ENCODE measurements at regions not wholly inside any gene's neighbourhood (a gene's known extent, or its start where the extent isn't known, plus 50 kb on each side); places are given as distances from the start of the nearest gene placed in this dataset.

GRCh38 chr3:95002438-95003046, 939.7 kb downstream of the NSUN3 start:
- Mint-ChIP-seq H3K27me3 (no peaks in the 10 kb centered on the region), H3K27ac (no peak overlapping the region), H3K4me1 (no peaks in the 10 kb centered on the region), H3K36me3 (ENCODE audit: low read depth) (no peaks in the 10 kb centered on the region), H3K4me3 (no peak overlapping the region), H3K9me3 (peaks cover 4% of the 10 kb centered on the region)
- DNase-seq (no peak), ATAC-seq (no peak)

GRCh38 chr3:95028688-95029087, 965.8 kb downstream of the NSUN3 start:
- Mint-ChIP-seq H3K27me3 (no peaks in the 10 kb centered on the region), H3K4me1 (no peaks in the 10 kb centered on the region), H3K27ac (no peak overlapping the region), H3K36me3 (ENCODE audit: low read depth) (no peaks in the 10 kb centered on the region), H3K9me3 (peaks cover 16% of the 10 kb centered on the region), H3K4me3 (no peak overlapping the region)
- no peak for DNase-seq
- ATAC-seq = no peak

DNA sequence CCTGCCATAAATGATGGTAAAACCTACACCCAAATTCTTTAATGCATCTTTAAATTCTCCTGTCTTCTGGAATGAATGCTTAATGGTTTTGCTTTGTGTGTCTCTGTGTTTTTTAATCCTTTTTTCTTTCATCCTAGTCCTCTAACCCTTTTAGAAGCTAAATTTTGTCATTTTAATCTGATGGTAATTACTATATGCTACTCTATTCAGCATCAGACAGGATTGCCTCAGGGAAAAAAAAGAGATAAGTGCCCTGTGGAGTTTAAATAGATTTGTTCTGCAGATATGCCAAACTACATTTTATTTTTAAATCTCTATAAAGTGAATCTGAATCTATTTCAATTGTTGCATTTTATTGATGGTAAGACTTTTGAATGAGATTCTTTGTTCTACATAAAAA, 966.8 kb downstream of the NSUN3 start:
- H3K4me1 Mint-ChIP-seq = no peaks in the 10 kb centered on the region
- H3K9me3 Mint-ChIP-seq = peaks cover 18% of the 10 kb centered on the region
- ATAC-seq = no peak
- no peaks in the 10 kb centered on the region for H3K36me3 Mint-ChIP-seq (ENCODE audit: low read depth)
- no peak for DNase-seq
- no peak overlapping the region for H3K27ac Mint-ChIP-seq
- no peak overlapping the region for H3K4me3 Mint-ChIP-seq
- H3K27me3 Mint-ChIP-seq = no peaks in the 10 kb centered on the region

DNA sequence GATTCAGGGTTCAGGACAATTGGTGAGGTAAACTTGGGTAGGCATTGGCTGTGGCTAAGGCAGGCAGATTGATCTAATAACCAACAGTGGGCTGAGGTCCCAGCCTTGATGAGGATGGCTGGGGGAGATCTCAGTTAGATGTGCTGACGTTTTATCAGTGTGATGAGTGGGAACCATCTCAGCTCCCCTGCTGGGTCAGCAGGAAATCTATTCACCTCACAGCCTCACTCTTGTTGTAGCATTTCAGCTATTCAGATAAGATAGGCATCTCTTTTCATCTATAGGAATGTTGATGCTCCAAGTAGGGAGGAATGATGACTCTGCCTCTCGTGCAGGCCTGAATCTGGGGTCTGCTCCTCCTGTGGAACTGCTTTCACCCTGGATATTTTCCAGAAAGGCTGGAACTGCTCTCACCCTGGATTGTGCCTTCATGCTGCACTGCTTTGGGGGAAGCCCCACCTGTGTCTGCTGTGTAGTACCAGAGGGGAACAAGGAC, 973.7 kb downstream of the NSUN3 start:
- no peak for ATAC-seq
- Mint-ChIP-seq H3K27ac (no peak overlapping the region), H3K36me3 (ENCODE audit: low read depth) (no peaks in the 10 kb centered on the region), H3K27me3 (no peaks in the 10 kb centered on the region), H3K9me3 (peaks cover 22% of the 10 kb centered on the region), H3K4me3 (no peak overlapping the region), H3K4me1 (no peaks in the 10 kb centered on the region)
- DNase-seq = no peak

DNA sequence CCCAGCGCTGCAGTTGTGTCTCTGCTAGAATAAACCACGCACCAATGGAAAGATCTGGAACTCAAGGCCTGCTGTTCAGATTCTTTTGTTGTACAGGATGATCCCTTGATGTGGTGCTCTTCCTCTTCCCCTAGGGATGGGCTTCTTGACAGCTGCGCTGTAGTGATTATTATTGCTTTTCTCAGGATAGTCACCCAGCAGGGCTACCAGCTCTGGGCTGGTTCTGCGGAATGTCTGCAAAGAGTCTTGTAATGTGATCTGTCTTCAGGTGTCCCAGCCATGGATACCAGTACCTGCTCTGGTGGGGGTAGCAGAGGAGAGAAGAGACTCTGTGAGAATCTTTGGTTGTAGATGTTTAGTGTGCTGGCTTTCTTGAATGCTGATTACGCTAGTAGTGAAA, 974.2 kb downstream of the NSUN3 start:
- Mint-ChIP-seq H3K4me1 (no peaks in the 10 kb centered on the region), H3K4me3 (no peak overlapping the region), H3K36me3 (ENCODE audit: low read depth) (no peaks in the 10 kb centered on the region), H3K27ac (no peak overlapping the region), H3K27me3 (no peaks in the 10 kb centered on the region), H3K9me3 (peaks cover 17% of the 10 kb centered on the region)
- ATAC-seq = no peak
- DNase-seq = no peak

DNA sequence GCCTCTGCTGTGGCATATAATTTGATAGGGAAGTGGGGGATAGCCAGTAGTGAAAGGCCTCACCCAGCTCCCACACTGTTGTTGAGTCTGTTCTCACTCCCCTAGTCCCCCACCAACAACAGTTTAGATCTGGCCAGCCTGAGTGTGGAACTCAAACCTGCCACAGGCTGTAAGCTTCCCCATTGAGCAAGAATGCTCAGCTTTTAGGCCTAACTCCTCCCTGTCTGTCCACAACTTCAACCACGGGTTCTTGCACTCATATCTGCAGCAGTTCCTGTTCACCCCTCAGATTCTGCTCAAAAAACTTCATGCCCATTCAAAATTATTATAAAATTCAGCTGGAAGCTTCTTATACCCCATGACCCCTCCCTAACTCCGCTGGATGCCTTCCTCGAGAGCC, 975.1 kb downstream of the NSUN3 start:
- no peak for DNase-seq
- ATAC-seq = no peak
- H3K27ac Mint-ChIP-seq = no peak overlapping the region
- H3K4me1 Mint-ChIP-seq = no peaks in the 10 kb centered on the region
- H3K27me3 Mint-ChIP-seq = no peaks in the 10 kb centered on the region
- H3K9me3 Mint-ChIP-seq = peaks cover 16% of the 10 kb centered on the region
- no peaks in the 10 kb centered on the region for H3K36me3 Mint-ChIP-seq (ENCODE audit: low read depth)
- no peak overlapping the region for H3K4me3 Mint-ChIP-seq

- no peaks in the 10 kb centered on the region for H3K27me3 Mint-ChIP-seq
- peaks cover 8% of the 10 kb centered on the region for H3K9me3 Mint-ChIP-seq
- DNase-seq (no peak), ATAC-seq (no peak)
- H3K27ac Mint-ChIP-seq = no peak overlapping the region
- no peak overlapping the region for H3K4me3 Mint-ChIP-seq
- no peaks in the 10 kb centered on the region for H3K36me3 Mint-ChIP-seq (ENCODE audit: low read depth)
- H3K4me1 Mint-ChIP-seq = no peaks in the 10 kb centered on the region
Measured at GRCh38 chr3:95044101-95044500, 981.2 kb downstream of the NSUN3 start.

DNA sequence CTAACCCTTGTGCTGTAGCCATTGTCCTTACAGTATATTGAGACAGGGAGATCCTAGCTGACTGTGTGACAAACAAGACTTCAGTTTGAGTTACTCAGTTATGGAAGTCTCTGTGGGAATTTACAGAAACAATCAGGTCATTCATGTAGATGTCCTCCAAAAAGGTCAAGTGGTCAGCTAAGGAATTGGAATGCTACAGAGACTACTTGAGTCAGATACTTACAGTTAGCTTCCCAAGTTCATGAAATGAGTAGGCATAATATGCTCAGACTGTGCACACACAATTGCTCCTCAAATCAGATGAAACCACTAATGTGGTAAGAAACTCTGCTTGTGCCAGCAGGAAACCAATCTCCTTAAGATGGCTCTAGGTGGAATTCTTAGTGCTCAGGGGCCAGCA, 985.7 kb downstream of the NSUN3 start:
- DNase-seq = no peak
- Mint-ChIP-seq H3K36me3 (ENCODE audit: low read depth) (no peaks in the 10 kb centered on the region), H3K9me3 (peaks cover 8% of the 10 kb centered on the region), H3K4me1 (no peaks in the 10 kb centered on the region), H3K27ac (no peak overlapping the region), H3K4me3 (no peak overlapping the region), H3K27me3 (no peaks in the 10 kb centered on the region)
- ATAC-seq = no peak

DNA sequence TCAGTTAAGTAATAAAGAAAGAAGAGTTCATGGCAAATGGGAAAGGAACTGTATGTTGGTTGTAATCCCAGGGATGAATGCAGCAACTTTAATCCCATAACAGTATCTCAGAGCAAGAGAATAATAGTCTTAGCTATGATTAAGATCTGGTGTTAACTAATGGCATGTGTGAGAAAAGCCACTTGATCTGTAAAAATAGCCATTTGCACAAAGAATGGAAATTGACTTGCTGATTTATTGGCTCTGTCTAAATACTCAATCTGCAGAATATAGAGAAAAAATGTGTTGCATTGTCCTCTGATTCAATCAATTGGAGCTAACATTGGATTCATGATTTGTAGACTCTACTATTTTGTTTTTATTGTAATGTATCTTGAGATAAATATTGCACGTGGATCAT, 987.0 kb downstream of the NSUN3 start:
- Mint-ChIP-seq H3K9me3 (peaks cover 8% of the 10 kb centered on the region), H3K36me3 (ENCODE audit: low read depth) (no peaks in the 10 kb centered on the region), H3K27ac (no peak overlapping the region), H3K4me1 (no peaks in the 10 kb centered on the region), H3K27me3 (no peaks in the 10 kb centered on the region), H3K4me3 (no peak overlapping the region)
- ATAC-seq (no peak), DNase-seq (no peak)

GRCh38 chr3:95055288-95055687, 992.4 kb downstream of the NSUN3 start:
- H3K9me3 Mint-ChIP-seq = peaks cover 3% of the 10 kb centered on the region
- no peaks in the 10 kb centered on the region for H3K4me1 Mint-ChIP-seq
- no peak overlapping the region for H3K4me3 Mint-ChIP-seq
- no peak for ATAC-seq
- H3K36me3 Mint-ChIP-seq (ENCODE audit: low read depth) = no peaks in the 10 kb centered on the region
- no peaks in the 10 kb centered on the region for H3K27me3 Mint-ChIP-seq
- no peak overlapping the region for H3K27ac Mint-ChIP-seq
- DNase-seq = no peak

DNA sequence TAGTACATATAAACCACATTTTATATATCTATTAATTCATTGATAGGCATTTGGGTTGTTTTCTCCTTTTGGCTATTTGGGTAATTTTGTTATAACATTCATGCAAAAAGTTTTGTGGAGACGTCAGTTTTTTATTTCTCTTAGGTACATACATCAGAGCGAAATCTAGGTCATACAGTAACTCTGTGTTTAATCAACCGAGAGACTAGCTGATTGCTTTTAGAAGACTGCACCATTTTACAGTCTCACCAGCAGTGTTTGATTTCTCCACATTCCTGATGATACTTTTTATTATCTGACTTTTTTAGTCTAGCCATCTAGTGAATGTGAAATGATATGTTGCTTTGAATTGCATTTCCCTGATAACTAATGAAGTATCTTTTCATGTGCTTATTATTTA, 1019.3 kb downstream of the NSUN3 start:
- peaks cover 15% of the 10 kb centered on the region for H3K9me3 Mint-ChIP-seq
- no peaks in the 10 kb centered on the region for H3K27me3 Mint-ChIP-seq
- DNase-seq = no peak
- H3K36me3 Mint-ChIP-seq (ENCODE audit: low read depth) = no peaks in the 10 kb centered on the region
- no peak overlapping the region for H3K4me3 Mint-ChIP-seq
- no peaks in the 10 kb centered on the region for H3K4me1 Mint-ChIP-seq
- no peak for ATAC-seq
- no peak overlapping the region for H3K27ac Mint-ChIP-seq

DNA sequence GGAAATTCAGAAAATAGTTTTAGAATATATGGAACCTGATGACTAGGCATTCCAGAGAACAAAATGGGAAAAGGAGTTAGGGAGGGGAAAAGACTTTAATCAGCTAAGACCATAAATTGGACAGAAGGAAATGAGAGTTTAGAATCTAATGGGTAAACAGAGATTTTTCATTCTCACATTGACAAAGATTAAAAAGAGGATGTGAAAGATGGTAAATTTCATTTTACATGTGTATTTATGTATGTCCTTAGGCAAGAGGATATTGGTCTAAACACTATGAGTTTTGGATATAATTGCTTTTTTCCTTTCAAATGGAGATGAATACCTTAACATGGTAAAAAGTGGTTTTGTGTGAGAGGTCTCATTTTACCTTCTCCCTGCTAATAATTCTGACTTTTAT, 1021.9 kb downstream of the NSUN3 start:
- Mint-ChIP-seq H3K27ac (no peak overlapping the region), H3K4me3 (no peak overlapping the region), H3K4me1 (no peaks in the 10 kb centered on the region), H3K9me3 (peaks cover 15% of the 10 kb centered on the region), H3K27me3 (no peaks in the 10 kb centered on the region), H3K36me3 (ENCODE audit: low read depth) (no peaks in the 10 kb centered on the region)
- DNase-seq (no peak), ATAC-seq (no peak)

- no peak for ATAC-seq
- H3K27ac Mint-ChIP-seq = no peak overlapping the region
- no peaks in the 10 kb centered on the region for H3K27me3 Mint-ChIP-seq
Measured at GRCh38 chr3:95088464-95088863, 1025.6 kb downstream of the NSUN3 start.

GRCh38 chr3:95097493-95097892, 1034.6 kb downstream of the NSUN3 start:
- ATAC-seq = no peak
- Mint-ChIP-seq H3K9me3 (peaks cover 2% of the 10 kb centered on the region), H3K4me1 (no peaks in the 10 kb centered on the region), H3K4me3 (no peak overlapping the region), H3K36me3 (ENCODE audit: low read depth) (no peaks in the 10 kb centered on the region), H3K27me3 (no peaks in the 10 kb centered on the region), H3K27ac (no peak overlapping the region)
- DNase-seq = no peak

More at GRCh38 chr3:95088464-95088863, 1025.6 kb downstream of the NSUN3 start:
- peaks cover 13% of the 10 kb centered on the region for H3K9me3 Mint-ChIP-seq
- no peaks in the 10 kb centered on the region for H3K36me3 Mint-ChIP-seq (ENCODE audit: low read depth)
- no peak overlapping the region for H3K4me3 Mint-ChIP-seq
- no peak for DNase-seq
- H3K4me1 Mint-ChIP-seq = no peaks in the 10 kb centered on the region

GRCh38 chr3:95120921-95121320, 1058.1 kb downstream of the NSUN3 start:
- Mint-ChIP-seq H3K27me3 (no peaks in the 10 kb centered on the region), H3K36me3 (ENCODE audit: low read depth) (no peaks in the 10 kb centered on the region), H3K4me1 (no peaks in the 10 kb centered on the region), H3K4me3 (no peak overlapping the region), H3K27ac (no peak overlapping the region), H3K9me3 (no peaks in the 10 kb centered on the region)
- DNase-seq (no peak), ATAC-seq (no peak)

GRCh38 chr3:95123104-95123503, 1060.2 kb downstream of the NSUN3 start:
- Mint-ChIP-seq H3K9me3 (peaks cover 5% of the 10 kb centered on the region), H3K36me3 (ENCODE audit: low read depth) (no peaks in the 10 kb centered on the region), H3K27ac (no peak overlapping the region), H3K4me1 (no peaks in the 10 kb centered on the region), H3K27me3 (no peaks in the 10 kb centered on the region), H3K4me3 (no peak overlapping the region)
- DNase-seq (no peak), ATAC-seq (no peak)
